Ascending aorta (tissue), 2 donors: ENCODE measurements at regions not wholly inside any gene's neighbourhood (a gene's known extent, or its start where the extent isn't known, plus 50 kb on each side); places are given as distances from the start of the nearest gene placed in this dataset.

Experiments
- DNase-seq, 2 donors: peaks; one replicate each; pipeline ENCODE4 v3.0.0-alpha.2; 2019; ENCODE audit warnings: low spot score in 2 of 2
- H3K27ac ChIP-seq, 2 donors: fragments of 200-600 bp; sonication (generic); one replicate each; pipeline ENCODE4 v1.5.1; 2016 to 2017; ENCODE audit warnings: mild to moderate bottlenecking in 1 of 2
- H3K27me3 ChIP-seq: fragments of 200-600 bp; sonication (generic); one replicate; pipeline ENCODE4 v1.5.1; 2017
- H3K36me3 ChIP-seq, 2 donors: fragments of 200-600 bp; sonication (generic); one replicate each; pipeline ENCODE4 v1.5.1; 2016
- H3K4me1 ChIP-seq, 2 donors: fragments of 200-600 bp; sonication (generic); one replicate each; pipeline ENCODE4 v1.5.1; 2016 to 2017; ENCODE audit warnings: mild to moderate bottlenecking in 1 of 2
- H3K4me3 ChIP-seq, 2 donors: fragments of 200-600 bp; sonication (generic); one replicate each; pipeline ENCODE4 v1.5.1; 2016 to 2017; ENCODE audit warnings: mild to moderate bottlenecking in 1 of 2
- H3K9me3 ChIP-seq, 2 donors: fragments of 200-600 bp; sonication (generic); one replicate each; pipeline ENCODE4 v1.5.1; 2016
- intact Hi-C: fragments of 100-400 bp; cut with DNase I; formaldehyde crosslinking; loops from one replicate; pipeline ENCODE4 v1.15.1; 2023
- TF ChIP-seq, protein P1 (sequence below), 3 experiments: fragments of 200-600 bp in 2 of 3; fragments of 450-650 bp in 1 of 3; sonication (generic) in 2 of 3; IDR thresholded peaks; one replicate each; pipeline ENCODE4 v1.5.1; 2016 to 2019; ENCODE audit warnings: antibody characterized with exemption in 3 of 3, mild to moderate bottlenecking in 1 of 3, moderate library complexity in 1 of 3

DNA sequence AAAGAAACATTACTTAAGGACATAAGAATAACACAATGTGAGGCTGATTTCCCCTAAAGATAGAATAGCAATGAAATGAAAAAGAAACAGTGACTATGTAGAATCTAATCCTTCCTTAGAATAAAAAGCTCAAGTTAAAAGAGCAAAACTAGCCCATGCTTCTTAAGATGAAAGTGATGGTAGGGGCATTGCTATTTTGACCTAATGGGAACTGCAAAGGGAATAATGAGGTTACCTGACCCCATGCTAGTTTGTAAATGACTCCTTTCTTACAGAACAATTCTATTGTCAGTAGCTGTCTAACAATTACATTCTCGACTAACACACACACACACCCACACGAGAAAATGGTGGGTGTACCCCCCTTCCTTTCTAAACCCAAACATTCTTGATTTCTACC, 575.8 kb downstream of the CSNK1G3 start:
- no peak for DNase-seq
- H3K27ac ChIP-seq = no peak overlapping the region
- TF ChIP-seq, protein P1, sequence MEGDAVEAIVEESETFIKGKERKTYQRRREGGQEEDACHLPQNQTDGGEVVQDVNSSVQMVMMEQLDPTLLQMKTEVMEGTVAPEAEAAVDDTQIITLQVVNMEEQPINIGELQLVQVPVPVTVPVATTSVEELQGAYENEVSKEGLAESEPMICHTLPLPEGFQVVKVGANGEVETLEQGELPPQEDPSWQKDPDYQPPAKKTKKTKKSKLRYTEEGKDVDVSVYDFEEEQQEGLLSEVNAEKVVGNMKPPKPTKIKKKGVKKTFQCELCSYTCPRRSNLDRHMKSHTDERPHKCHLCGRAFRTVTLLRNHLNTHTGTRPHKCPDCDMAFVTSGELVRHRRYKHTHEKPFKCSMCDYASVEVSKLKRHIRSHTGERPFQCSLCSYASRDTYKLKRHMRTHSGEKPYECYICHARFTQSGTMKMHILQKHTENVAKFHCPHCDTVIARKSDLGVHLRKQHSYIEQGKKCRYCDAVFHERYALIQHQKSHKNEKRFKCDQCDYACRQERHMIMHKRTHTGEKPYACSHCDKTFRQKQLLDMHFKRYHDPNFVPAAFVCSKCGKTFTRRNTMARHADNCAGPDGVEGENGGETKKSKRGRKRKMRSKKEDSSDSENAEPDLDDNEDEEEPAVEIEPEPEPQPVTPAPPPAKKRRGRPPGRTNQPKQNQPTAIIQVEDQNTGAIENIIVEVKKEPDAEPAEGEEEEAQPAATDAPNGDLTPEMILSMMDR (IDR thresholded peaks at IDR 0.05) = no peak
- no peaks in the 10 kb centered on the region for H3K27me3 ChIP-seq
- no peaks in the 10 kb centered on the region for H3K9me3 ChIP-seq
- no peaks in the 10 kb centered on the region for H3K4me1 ChIP-seq
- no peaks in the 10 kb centered on the region for H3K36me3 ChIP-seq
- intact Hi-C loops = no loop called here
- no peak overlapping the region for H3K4me3 ChIP-seq

DNA sequence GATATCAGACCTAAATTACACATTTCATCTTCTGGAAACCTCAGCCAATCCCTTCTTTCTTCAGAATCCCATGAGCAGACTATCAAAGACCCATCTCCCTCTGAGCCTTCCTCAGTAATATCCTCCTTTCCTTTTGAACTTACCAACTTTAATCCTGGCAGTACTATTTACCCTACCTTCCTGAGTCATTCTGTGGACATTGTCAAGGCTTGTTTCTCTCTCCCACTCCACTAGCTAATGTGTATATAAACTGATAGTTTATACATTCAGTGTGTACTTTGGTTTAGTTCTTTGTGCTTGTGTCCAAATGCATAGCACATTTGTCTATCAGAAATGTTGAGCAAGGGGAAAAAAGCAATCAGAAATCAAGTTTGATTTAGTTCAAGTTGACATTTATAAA, 568.3 kb downstream of the CSNK1G3 start:
- no peaks in the 10 kb centered on the region for H3K36me3 ChIP-seq
- intact Hi-C loops = no loop called here
- DNase-seq = no peak

DNA sequence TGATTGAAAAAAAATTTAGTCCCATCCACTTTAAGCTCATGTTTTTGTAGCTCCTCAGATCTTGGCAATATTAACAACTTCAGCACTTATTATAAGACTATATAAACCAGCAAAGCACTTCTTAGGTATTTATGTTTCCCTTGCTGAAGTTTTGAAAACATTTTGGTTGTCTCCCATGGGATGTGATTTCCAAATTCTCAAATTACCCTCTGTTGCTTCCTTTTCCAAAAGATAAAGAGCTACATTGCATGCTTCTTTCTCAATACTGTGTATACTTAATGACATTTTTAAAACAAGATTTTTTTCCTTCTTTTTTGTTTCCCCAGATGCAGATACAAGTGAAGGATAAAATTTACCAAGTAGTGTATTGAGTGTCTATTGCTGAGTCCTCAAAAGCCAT, 567.1 kb downstream of the CSNK1G3 start:
- Histone ChIP-seq H3K27ac (no peak overlapping the region), H3K4me1 (no peaks in the 10 kb centered on the region), H3K9me3 (no peaks in the 10 kb centered on the region), H3K36me3 (no peaks in the 10 kb centered on the region), H3K27me3 (no peaks in the 10 kb centered on the region), H3K4me3 (no peak overlapping the region)
- no peak for DNase-seq
- intact Hi-C loops = no loop called here
- TF ChIP-seq, protein P1 (IDR thresholded peaks at IDR 0.05) = no peak

More for the DNA sequence above, 568.3 kb downstream of the CSNK1G3 start:
- Histone ChIP-seq H3K27me3 (no peaks in the 10 kb centered on the region), H3K9me3 (no peaks in the 10 kb centered on the region), H3K4me1 (no peaks in the 10 kb centered on the region), H3K27ac (no peak overlapping the region), H3K4me3 (no peak overlapping the region)
- TF ChIP-seq, protein P1 (IDR thresholded peaks at IDR 0.05) = no peak

DNA sequence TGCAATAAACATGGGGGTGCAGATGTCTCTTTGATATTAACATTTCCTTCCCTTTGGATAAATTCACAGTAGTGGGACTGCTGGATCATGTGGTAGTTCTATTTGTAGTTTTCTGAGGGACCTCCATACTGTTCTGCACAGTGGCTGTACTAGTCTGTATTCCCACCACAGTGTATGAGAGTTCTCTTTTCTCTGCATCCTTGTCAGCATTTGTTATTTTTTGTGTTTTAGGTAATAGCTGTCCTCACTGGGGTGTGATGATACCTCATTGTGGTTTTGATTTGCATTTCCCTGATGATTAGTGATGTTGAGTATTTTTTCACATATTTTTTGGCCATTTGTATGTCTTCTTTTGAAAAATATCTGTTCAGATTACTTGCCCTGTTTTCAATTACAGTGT, 562.5 kb downstream of the CSNK1G3 start:
- Histone ChIP-seq H3K27me3 (no peaks in the 10 kb centered on the region), H3K4me1 (no peaks in the 10 kb centered on the region), H3K9me3 (no peaks in the 10 kb centered on the region), H3K27ac (no peak overlapping the region), H3K36me3 (no peaks in the 10 kb centered on the region), H3K4me3 (no peak overlapping the region)
- intact Hi-C loops = no loop called here
- DNase-seq = no peak
- TF ChIP-seq, protein P1 (IDR thresholded peaks at IDR 0.05) = no peak

DNA sequence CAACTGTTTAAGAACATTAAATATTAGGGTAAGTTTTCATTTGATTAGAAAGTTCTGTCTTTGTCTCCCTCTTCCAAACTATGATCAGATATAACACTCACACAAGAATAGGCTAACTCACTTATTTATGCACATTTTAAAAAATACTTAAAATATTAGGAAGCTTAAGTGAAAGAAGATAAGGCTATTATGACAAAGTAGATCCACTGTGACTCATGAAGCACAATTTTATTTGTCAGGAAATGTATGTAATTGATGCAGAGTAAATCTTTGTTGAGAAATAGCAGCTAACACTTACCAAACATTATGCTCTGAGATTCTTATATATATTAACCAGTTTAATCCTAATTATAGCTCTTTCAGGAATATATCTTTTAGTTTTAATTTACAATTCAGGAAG, 560.6 kb downstream of the CSNK1G3 start:
- DNase-seq = no peak
- no peaks in the 10 kb centered on the region for H3K36me3 ChIP-seq
- TF ChIP-seq, protein P1 (IDR thresholded peaks at IDR 0.05) = no peak
- no peak overlapping the region for H3K4me3 ChIP-seq
- no peak overlapping the region for H3K27ac ChIP-seq
- no peaks in the 10 kb centered on the region for H3K4me1 ChIP-seq
- intact Hi-C loops = no loop called here
- H3K9me3 ChIP-seq = no peaks in the 10 kb centered on the region
- H3K27me3 ChIP-seq = no peaks in the 10 kb centered on the region

DNA sequence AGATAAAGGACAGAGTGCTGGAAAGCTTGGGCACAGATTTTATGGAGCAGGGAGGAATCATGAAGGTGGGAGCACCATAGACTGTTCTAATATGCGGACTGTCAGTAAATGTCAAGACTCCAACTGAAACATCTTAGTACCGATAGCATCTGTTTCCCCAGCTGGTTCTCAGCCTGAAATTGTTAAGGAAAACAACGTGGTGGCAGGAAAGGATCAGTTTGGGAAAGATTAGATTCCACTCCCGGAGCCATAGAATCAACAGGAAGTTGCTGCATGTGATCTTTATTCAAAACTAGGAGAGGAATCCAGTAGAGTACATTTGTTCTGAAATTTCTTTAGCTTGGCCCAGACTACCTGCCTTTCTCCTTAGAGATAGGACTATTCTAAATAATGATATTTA, 559.1 kb downstream of the CSNK1G3 start:
- TF ChIP-seq, protein P1 (IDR thresholded peaks at IDR 0.05) = no peak
- Histone ChIP-seq H3K9me3 (no peaks in the 10 kb centered on the region), H3K27me3 (no peaks in the 10 kb centered on the region), H3K4me3 (no peak overlapping the region), H3K27ac (no peak overlapping the region), H3K36me3 (no peaks in the 10 kb centered on the region), H3K4me1 (no peaks in the 10 kb centered on the region)
- intact Hi-C loops = no loop called here
- no peak for DNase-seq
